ENCODE measurements at regions not wholly inside any gene's neighbourhood (a gene's known extent, or its start where the extent isn't known, plus 50 kb on each side); places are given as distances from the start of the nearest gene placed in this dataset.

- Histone ChIP-seq H3K27me3 (ENCODE audit: low read depth) (peaks cover 4% of the 10 kb centered on the region), H3K4me1 (no peaks in the 10 kb centered on the region), H3K27ac (no peak overlapping the region), H3K36me3 (no peaks in the 10 kb centered on the region), H3K4me3 (no peak overlapping the region), H3K9me3 (no peaks in the 10 kb centered on the region)
- DNase-seq (no peak), ATAC-seq (no peak)
- TF ChIP-seq CTCF (IDR thresholded peaks at IDR 0.05) = no peak
- intact Hi-C loops (cut with DNase I) = no loop called here
Measured at GRCh38 chr10:29104661-29105399, 184.0 kb upstream of the LYZL1 start.

GRCh38 chr10:29105516-29106215, 183.2 kb upstream of the LYZL1 start:
- DNase-seq = no peak
- ATAC-seq = no peak
- Histone ChIP-seq H3K36me3 (no peaks in the 10 kb centered on the region), H3K4me3 (no peak overlapping the region), H3K27ac (no peak overlapping the region), H3K9me3 (no peaks in the 10 kb centered on the region), H3K4me1 (no peaks in the 10 kb centered on the region), H3K27me3 (ENCODE audit: low read depth) (no peaks in the 10 kb centered on the region)
- no peak for TF ChIP-seq CTCF (IDR thresholded peaks at IDR 0.05)
- intact Hi-C loops (cut with DNase I) = no loop called here

DNA sequence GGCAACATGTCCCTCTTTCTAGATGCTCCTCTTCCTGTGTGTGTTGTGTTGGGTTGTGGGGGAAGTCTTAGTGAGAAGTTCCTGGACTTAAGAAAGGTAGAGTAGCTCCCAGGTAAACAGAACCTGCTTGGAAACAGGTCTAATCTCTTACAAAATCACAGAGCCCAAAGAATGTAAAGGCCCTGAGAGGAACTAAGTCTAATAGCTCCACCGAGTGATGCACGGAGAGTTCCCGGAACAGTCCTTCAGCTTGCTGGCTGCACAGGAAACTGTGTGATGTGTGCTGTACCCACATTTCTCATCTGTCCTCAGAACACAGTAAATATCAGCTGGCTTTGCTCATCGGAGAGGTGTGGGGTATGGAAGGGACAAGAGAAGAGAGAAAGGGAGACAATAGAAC, 182.6 kb upstream of the LYZL1 start:
- ATAC-seq (no peak), DNase-seq (no peak)
- TF ChIP-seq CTCF (IDR thresholded peaks at IDR 0.05) = no peak
- no peaks in the 10 kb centered on the region for H3K36me3 ChIP-seq
- no peaks in the 10 kb centered on the region for H3K4me1 ChIP-seq
- H3K27ac ChIP-seq = no peak overlapping the region
- H3K27me3 ChIP-seq (ENCODE audit: low read depth) = no peaks in the 10 kb centered on the region
- no peaks in the 10 kb centered on the region for H3K9me3 ChIP-seq
- intact Hi-C loops (cut with DNase I) = no loop called here
- no peak overlapping the region for H3K4me3 ChIP-seq

- Histone ChIP-seq H3K27ac (no peak overlapping the region), H3K9me3 (no peaks in the 10 kb centered on the region), H3K4me3 (no peak overlapping the region), H3K4me1 (no peaks in the 10 kb centered on the region), H3K36me3 (no peaks in the 10 kb centered on the region), H3K27me3 (ENCODE audit: low read depth) (no peaks in the 10 kb centered on the region)
- intact Hi-C loops (cut with DNase I) = no loop called here
- no peak for TF ChIP-seq CTCF (IDR thresholded peaks at IDR 0.05)
- ATAC-seq (no peak), DNase-seq (no peak)
Measured at GRCh38 chr10:29107866-29108498, 180.9 kb upstream of the LYZL1 start.

DNA sequence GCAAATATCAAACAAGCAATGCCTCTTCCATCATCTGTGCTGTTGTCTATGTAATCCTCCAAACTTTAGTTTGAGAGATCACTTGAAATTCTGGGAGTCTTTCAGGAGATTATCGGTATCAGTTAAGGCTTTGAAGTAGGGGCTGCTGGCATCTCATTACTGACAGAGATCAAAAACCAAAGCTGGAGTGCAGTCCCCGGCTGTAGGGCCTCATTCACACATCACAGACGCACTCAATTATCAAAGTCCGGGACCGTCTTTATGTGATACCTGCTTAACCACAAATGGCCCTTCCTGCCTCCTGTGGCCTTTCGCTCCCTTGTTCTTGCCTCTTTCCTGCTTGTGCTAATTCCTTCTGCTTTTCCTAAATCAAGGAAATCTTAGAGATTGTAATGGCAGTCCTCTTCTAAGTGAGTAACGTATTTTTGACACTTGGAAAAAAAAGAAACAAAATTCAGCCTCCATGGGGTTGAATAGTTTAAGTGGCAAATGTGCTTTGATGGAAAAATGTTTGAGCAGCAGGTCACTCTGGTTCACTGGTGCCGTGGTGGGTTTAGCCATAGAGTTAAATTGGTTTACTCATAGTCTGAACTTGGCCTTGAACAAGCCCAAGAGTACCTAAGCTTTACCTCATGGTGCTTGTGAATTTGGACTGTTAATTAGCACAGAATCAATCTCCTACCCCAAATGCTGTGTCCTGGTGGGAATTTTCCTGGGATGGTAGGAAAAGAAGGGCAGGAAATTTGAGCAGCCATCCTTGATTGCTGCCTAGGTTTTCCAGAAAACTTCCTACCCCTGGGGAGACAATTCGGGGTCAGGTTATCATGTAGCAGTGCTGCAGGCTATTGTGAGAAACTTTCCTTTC, 178.9 kb upstream of the LYZL1 start:
- no peak for ATAC-seq
- Histone ChIP-seq H3K9me3 (no peaks in the 10 kb centered on the region), H3K4me3 (no peak overlapping the region), H3K36me3 (no peaks in the 10 kb centered on the region), H3K27ac (no peak overlapping the region), H3K27me3 (ENCODE audit: low read depth) (no peaks in the 10 kb centered on the region), H3K4me1 (no peaks in the 10 kb centered on the region)
- intact Hi-C loops (cut with DNase I) = no loop called here
- no peak for DNase-seq
- TF ChIP-seq CTCF (IDR thresholded peaks at IDR 0.05) = no peak
